HepG2 (cell line): ENCODE measurements at regions not wholly inside any gene's neighbourhood (a gene's known extent, or its start where the extent isn't known, plus 50 kb on each side); places are given as distances from the start of the nearest gene placed in this dataset.

ENCODE experiments used
- ATAC-seq: fragments of 200-7000 bp; cut with Tn5 transposase; 3 replicates; pipeline ENCODE4 v1.9.1; 2020; ENCODE audit warnings: mild to moderate bottlenecking, moderate library complexity
- BruUV-seq: library from RNA; stranded (reverse); fragments of 400-500 nt; replicated peaks from 2 replicates; lab custom pipeline; 2021; lab: Mats Ljungman, UMichigan
- CTCF ChIA-PET: fragments of 300-600 bp; formaldehyde crosslinking; extraction: SDS; loops from one replicate; lab custom pipeline; 2021; ENCODE audit warnings: low total read pairs, inconsistent platforms, low intra/inter-chr PET ratio; lab: Yijun Ruan, JAX
- POLR2A ChIA-PET: fragments of 350-600 bp; sonication (Branson Sonifier 250); formaldehyde crosslinking; loops from one replicate; lab custom pipeline; 2020; ENCODE audit warnings: antibody characterized with exemption, inconsistent platforms; lab: Yijun Ruan, JAX
- DNase-seq: peaks from one replicate; pipeline ENCODE4 v3.0.0-alpha.2; 2015; ENCODE audit warnings: low spot score
- FAIRE-seq: peaks from 3 replicates; lab custom pipeline; 2011; peaks lifted over from hg19 to GRCh38; lab: Jason Lieb, UNC
- H2AFZ ChIP-seq: one replicate; pipeline ENCODE4 v1.6.1; 2011; ENCODE audit warnings: low read length, inconsistent platforms
- H3K27ac ChIP-seq: fragments of 300-600 bp; 3 replicates; pipeline ENCODE4 v1.8.0; 2011; ENCODE audit warnings: mixed run types, mild to moderate bottlenecking, mixed read lengths, low read length, inconsistent platforms; ENCODE audit not compliant: insufficient read depth; ENCODE audit errors: extremely low read length
- H3K27me3 ChIP-seq, 2 experiments: fragments of 200-600 bp in 1 of 2; 2 replicates in 1 of 2; 3 replicates in 1 of 2; pipeline versions ENCODE4 v1.6.0 to v1.8.0; 2011; ENCODE audit warnings: low read length in 2 of 2, mild to moderate bottlenecking in 2 of 2, moderate library complexity in 2 of 2, inconsistent platforms in 1 of 2; ENCODE audit not compliant: insufficient read depth in 2 of 2, control insufficient read depth in 1 of 2
- H3K36me3 ChIP-seq, 2 experiments: fragments of 200-600 bp in 1 of 2; replicated peaks in 1 of 2; 2 replicates in 1 of 2; 3 replicates in 1 of 2; pipeline versions ENCODE4 v1.5.1 to v1.8.0; 2011; ENCODE audit warnings: low read length in 2 of 2, inconsistent platforms in 1 of 2; ENCODE audit not compliant: insufficient read depth in 2 of 2, control insufficient read depth in 1 of 2
- H3K4me1 ChIP-seq: 2 replicates; pipeline ENCODE4 v1.5.1; 2012; ENCODE audit warnings: low read length, inconsistent platforms; ENCODE audit not compliant: insufficient read depth
- H3K4me2 ChIP-seq: 2 replicates; pipeline ENCODE4 v1.6.0; 2011; ENCODE audit warnings: low read depth, low read length, inconsistent platforms
- H3K4me3 ChIP-seq, 3 experiments: fragments of 200-600 bp in 1 of 3; sonication (generic), shearing (Covaris generic) in 1 of 3; replicated peaks in 1 of 3; 2 replicates each; pipeline ENCODE4 v1.5.1; 2011 to 2016; ENCODE audit warnings: low read length in 3 of 3, inconsistent platforms in 2 of 3, low read depth in 2 of 3, mild to moderate bottlenecking in 2 of 3, control low read depth in 1 of 3, mixed read lengths in 1 of 3; ENCODE audit not compliant: insufficient read depth in 1 of 3
- H3K79me2 ChIP-seq: one replicate; pipeline ENCODE4 v1.6.1; 2011; ENCODE audit warnings: low read length, inconsistent platforms; ENCODE audit not compliant: insufficient read depth
- H3K9ac ChIP-seq: 2 replicates; pipeline ENCODE4 v1.6.0; 2011; ENCODE audit warnings: mild to moderate bottlenecking, low read depth, low read length, inconsistent platforms; ENCODE audit not compliant: insufficient read depth
- H3K9me3 ChIP-seq: 2 replicates; pipeline ENCODE4 v1.5.1; 2012; ENCODE audit warnings: mild to moderate bottlenecking, low read length
- H4K20me1 ChIP-seq: 2 replicates; pipeline ENCODE4 v1.6.0; 2011; ENCODE audit warnings: inconsistent platforms, mild to moderate bottlenecking, low read length, moderate library complexity; ENCODE audit not compliant: insufficient read depth
- NFIC ChIP-seq: IDR thresholded peaks from 2 replicates; pipeline ENCODE4 v1.6.1; 2012; ENCODE audit warnings: mild to moderate bottlenecking, low read length, inconsistent platforms
- POGZ ChIP-seq: sonication (generic); formaldehyde crosslinking; IDR thresholded peaks from 2 replicates; pipeline ENCODE4 v1.4.0; 2020; ENCODE audit warnings: mild to moderate bottlenecking, missing genetic modification reagents
- RAD51 ChIP-seq: fragments of 450-650 bp; IDR thresholded peaks from 2 replicates; pipeline ENCODE4 v1.6.1; 2016; ENCODE audit warnings: borderline replicate concordance
- ZFP36 ChIP-seq: fragments of 150-350 bp; IDR thresholded peaks from 2 replicates; pipeline ENCODE4 v1.6.1; 2018; ENCODE audit warnings: borderline replicate concordance, low read length, low read depth; ENCODE audit not compliant: partially characterized antibody
- ZNF446 ChIP-seq: sonication (generic); formaldehyde crosslinking; IDR thresholded peaks from 2 replicates; pipeline ENCODE4 v1.5.0; 2020; ENCODE audit warnings: mild to moderate bottlenecking, missing genetic modification reagents
- WGBS: methylation state at CpG from one replicate; pipeline ENCODE4 v1.1.6; 2017; ENCODE audit warnings: low lambda C conversion rate; 5-methylcytosine and 5-hydroxymethylcytosine counted together
- in situ Hi-C: cut with HindIII; loops from 2 replicates; pipeline ENCODE4 v1.10.0; 2017; ENCODE audit warnings: low pct_unique_long_range_greater_than_20kb; ENCODE audit not compliant: extremely low pct_ligation_motif_present
- intact Hi-C: fragments of 100-400 bp; cut with micrococcal nuclease; formaldehyde crosslinking; loops from one replicate; pipeline ENCODE4 v1.10.0; 2022; ENCODE audit not compliant: unreplicated experiment
- TF ChIP-seq, protein P1 (sequence below): IDR thresholded peaks from 2 replicates; pipeline ENCODE4 v1.6.1; 2016; ENCODE audit warnings: missing genetic modification reagents, missing compliant biosample characterization
- TF ChIP-seq, protein P2 (sequence below), 2 experiments: sonication (generic) in 1 of 2; formaldehyde crosslinking in 1 of 2; IDR thresholded peaks; 2 replicates each; pipeline versions ENCODE4 v1.5.1 to v1.6.1; 2011 to 2020; ENCODE audit warnings: borderline replicate concordance in 1 of 2, low read depth in 1 of 2, low read length in 1 of 2, mild to moderate bottlenecking in 1 of 2, missing genetic modification reagents in 1 of 2, moderate library complexity in 1 of 2
- TF ChIP-seq, protein P3 (sequence below): fragments of 450-650 bp; IDR thresholded peaks from 2 replicates; pipeline ENCODE4 v1.6.1; 2016

DNA sequence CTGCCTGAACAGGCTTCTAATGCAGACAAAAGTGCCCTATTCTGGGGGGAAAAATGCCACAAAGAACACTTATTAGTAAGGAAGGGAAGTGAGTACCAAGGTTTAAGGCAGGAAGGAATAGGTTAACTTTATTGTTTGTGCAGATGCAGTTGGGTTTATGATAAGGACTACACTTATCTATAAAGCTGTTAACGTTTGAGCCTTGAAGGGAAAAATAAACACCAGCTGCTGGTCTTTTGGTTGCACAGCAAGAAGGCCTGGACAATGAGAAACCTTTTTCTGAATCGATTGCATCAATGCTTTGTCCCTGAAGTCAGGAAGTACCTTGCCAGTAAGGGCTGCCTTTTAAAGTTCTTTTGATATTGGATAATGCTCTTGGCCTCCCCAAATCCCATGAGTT lies 407.8 kb downstream of the ATP23 start:
- FAIRE-seq (no peak), ATAC-seq (no peak), DNase-seq (no peak)
- intact Hi-C loops (loop anchor here (5.0 kb wide), 1 partner anchor 818 kb away; no protein-coding TSS in a partner anchor), in situ Hi-C loops (loop anchor here (10.0 kb wide), 1 partner anchor 806 kb away; no protein-coding TSS in a partner anchor)
- no peak overlapping the region for H3K27ac ChIP-seq
- no peak overlapping the region for H3K9ac ChIP-seq
- WGBS = 0% methylated on average over 2 of the region's 2 CpGs
- ChIA-PET POLR2A (no interaction called here), CTCF (no interaction called here)
- no peak for TF ChIP-seq POGZ (CRISPR knock-in tag)
- TF ChIP-seq, protein P1, sequence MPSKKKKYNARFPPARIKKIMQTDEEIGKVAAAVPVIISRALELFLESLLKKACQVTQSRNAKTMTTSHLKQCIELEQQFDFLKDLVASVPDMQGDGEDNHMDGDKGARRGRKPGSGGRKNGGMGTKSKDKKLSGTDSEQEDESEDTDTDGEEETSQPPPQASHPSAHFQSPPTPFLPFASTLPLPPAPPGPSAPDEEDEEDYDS (CRISPR knock-in tag) = no peak
- TF ChIP-seq ZFP36 = no peak
- TF ChIP-seq ZNF446 = no peak
- H2AFZ ChIP-seq = no peak overlapping the region
- H3K79me2 ChIP-seq = no peaks in the 10 kb centered on the region
- no peaks in the 10 kb centered on the region for H3K27me3 ChIP-seq
- no peaks in the 10 kb centered on the region for H4K20me1 ChIP-seq
- H3K4me3 ChIP-seq = no peak overlapping the region
- H3K4me2 ChIP-seq = no peak overlapping the region
- H3K9me3 ChIP-seq = no peaks in the 10 kb centered on the region
- no peaks in the 10 kb centered on the region for H3K36me3 ChIP-seq
- H3K4me1 ChIP-seq = no peaks in the 10 kb centered on the region
- BruUV-seq = no TSS peak

DNA sequence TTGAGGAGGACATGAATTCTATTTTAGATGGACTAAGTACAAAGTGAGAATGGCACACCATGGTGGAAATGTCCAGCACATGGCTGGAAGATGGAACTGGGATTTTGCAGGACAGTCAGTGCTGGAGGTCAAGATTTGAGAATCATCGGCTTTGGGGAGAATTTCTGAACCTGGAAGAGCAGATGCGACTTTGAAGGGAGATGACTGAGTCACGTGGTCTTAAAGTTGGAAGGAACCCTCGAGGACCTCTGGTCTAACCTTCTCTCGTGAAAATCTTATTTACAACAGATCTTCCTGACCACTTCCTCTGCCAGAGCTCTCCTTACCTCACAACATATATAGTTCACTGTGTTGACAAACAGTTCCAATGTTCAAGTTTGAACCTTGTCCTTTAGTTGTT lies 415.4 kb downstream of the ATP23 start:
- no peak overlapping the region for H2AFZ ChIP-seq
- in situ Hi-C loops (no loop called here), intact Hi-C loops (no loop called here)
- no TSS peak for BruUV-seq
- no peak overlapping the region for H3K9ac ChIP-seq
- H4K20me1 ChIP-seq = no peaks in the 10 kb centered on the region
- no peak overlapping the region for H3K4me2 ChIP-seq
- H3K79me2 ChIP-seq = no peaks in the 10 kb centered on the region
- no peaks in the 10 kb centered on the region for H3K36me3 ChIP-seq
- no peak for DNase-seq
- no peak for FAIRE-seq
- ATAC-seq = no peak
- no peak overlapping the region for H3K4me3 ChIP-seq
- POLR2A ChIA-PET = no interaction called here
- no peaks in the 10 kb centered on the region for H3K4me1 ChIP-seq
- no peaks in the 10 kb centered on the region for H3K9me3 ChIP-seq
- no peak overlapping the region for H3K27ac ChIP-seq
- WGBS = 17% methylated on average over 5 of the region's 5 CpGs
- no peaks in the 10 kb centered on the region for H3K27me3 ChIP-seq
- CTCF ChIA-PET = no interaction called here
- TF ChIP-seq, protein P2, sequence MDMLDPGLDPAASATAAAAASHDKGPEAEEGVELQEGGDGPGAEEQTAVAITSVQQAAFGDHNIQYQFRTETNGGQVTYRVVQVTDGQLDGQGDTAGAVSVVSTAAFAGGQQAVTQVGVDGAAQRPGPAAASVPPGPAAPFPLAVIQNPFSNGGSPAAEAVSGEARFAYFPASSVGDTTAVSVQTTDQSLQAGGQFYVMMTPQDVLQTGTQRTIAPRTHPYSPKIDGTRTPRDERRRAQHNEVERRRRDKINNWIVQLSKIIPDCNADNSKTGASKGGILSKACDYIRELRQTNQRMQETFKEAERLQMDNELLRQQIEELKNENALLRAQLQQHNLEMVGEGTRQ (IDR thresholded peaks at IDR 0.05; ENCODE audit: low read depth, low read length) = peak; percentile 23; the same call in 1 of the 2 replicates
- TF ChIP-seq, protein P2 (CRISPR knock-in tag; IDR thresholded peaks at IDR 0.05; ENCODE audit: borderline replicate concordance) = no peak
- TF ChIP-seq RAD51 (peak; percentile 18; the same call in 1 of the 2 replicates), NFIC (no peak)
- TF ChIP-seq, protein P3, sequence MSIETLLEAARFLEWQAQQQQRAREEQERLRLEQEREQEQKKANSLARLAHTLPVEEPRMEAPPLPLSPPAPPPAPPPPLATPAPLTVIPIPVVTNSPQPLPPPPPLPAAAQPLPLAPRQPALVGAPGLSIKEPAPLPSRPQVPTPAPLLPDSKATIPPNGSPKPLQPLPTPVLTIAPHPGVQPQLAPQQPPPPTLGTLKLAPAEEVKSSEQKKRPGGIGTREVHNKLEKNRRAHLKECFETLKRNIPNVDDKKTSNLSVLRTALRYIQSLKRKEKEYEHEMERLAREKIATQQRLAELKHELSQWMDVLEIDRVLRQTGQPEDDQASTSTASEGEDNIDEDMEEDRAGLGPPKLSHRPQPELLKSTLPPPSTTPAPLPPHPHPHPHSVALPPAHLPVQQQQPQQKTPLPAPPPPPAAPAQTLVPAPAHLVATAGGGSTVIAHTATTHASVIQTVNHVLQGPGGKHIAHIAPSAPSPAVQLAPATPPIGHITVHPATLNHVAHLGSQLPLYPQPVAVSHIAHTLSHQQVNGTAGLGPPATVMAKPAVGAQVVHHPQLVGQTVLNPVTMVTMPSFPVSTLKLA = peak; percentile 79
